Dermis microvascular lymphatic vessel endothelial cell (primary cell): ENCODE measurements at regions not wholly inside any gene's neighbourhood (a gene's known extent, or its start where the extent isn't known, plus 50 kb on each side); places are given as distances from the start of the nearest gene placed in this dataset.
A peak's percentile ranks its signal among the peaks of the same experiment; 100 is the strongest.

ENCODE experiments used
- DNase-seq, 2 donors: peaks; one replicate each; pipeline versions ENCODE4 v3.0.0 to v3.0.0-alpha.2; 2010; ENCODE audit warnings: low read depth in 2 of 2

DNA sequence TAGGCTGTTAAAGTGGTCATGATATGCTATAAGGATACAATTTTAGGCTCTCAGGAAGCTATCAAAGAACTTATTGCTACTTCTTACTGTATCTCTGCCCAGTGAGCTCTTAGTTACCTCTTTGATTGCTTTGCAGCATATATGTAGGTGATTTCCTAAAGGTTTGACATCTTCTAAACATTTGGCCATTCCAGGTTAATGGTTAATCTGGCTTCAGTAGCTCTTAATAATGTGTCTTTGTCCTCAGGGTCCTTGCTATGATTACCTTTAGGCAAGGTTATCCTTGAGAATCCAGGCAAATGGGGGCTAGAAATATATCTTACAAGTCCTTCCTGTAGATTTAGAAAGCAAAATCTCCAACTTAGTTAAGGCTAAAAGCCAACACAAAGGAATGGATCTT lies 575.4 kb downstream of the TFAP2B start:
- no peak for DNase-seq

DNA sequence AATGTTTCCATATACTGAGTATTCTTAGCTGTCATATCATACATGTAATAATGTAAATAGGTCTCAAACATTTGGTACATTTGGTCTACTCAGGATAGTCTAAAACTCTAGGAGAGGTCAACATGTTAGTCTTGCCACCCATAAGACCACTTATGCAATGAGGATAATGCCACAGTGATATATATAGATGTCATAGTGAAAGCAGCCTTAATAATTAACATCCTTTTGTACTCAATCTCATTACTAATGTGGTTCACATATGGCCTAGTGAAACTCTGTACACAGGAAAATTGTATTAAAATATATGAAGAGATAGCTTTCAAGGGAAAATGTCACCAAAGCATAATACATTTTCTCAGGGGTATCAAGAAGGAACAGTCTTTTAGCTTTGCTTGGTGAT lies 577.9 kb downstream of the TFAP2B start:
- DNase-seq, result no peak

GRCh38 chr6:51398064-51398705 lies 579.5 kb downstream of the TFAP2B start:
- DNase-seq, result peak in 1 of 2 donors; percentile 33

GRCh38 chr6:51398793-51399192 lies 580.1 kb downstream of the TFAP2B start:
- no peak for DNase-seq

DNA sequence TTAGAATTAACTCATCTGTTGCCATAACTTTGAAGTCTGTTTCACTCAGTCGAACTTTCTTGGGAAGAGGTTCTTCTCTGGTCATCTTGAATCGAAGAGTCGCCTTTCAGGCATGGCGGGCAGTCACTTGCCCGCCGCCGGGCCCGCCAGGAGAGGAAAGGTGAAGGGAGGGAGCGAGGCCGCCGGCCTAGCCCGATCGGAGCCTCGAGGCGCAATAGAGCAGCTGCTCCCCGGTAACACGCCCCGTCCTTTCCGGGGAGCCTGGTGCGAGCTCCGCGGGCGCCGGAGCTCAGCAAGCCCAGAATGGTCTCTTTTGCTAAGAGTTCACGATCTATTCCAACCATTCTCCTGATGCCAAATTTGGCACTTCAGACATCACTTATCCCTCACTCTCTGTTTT lies 591.8 kb downstream of the TFAP2B start:
- no peak for DNase-seq

- no peak for DNase-seq
These were observed 592.9 kb downstream of the TFAP2B start for GRCh38 chr6:51411496-51412125.

DNA sequence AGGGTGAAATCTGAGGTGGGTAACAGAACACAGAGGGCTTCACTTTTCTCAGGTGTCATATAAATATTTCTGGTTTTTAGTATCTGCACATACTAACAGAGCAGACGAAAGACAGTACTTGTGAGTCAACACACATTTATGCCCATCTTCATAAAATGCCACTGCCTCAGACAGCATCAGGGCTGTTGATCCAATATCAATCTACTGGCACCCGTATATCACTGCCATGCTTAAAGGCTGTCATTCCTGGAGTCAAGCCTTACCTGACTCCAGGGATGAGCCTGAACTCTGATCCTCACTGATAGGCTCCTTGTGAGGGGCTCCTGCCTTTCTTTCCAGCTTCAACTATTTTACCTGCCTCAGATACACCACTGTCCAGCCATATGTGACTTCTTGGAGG lies 595.7 kb downstream of the TFAP2B start:
- DNase-seq, result no peak

GRCh38 chr6:51415501-51415900 lies 596.8 kb downstream of the TFAP2B start:
- no peak for DNase-seq

DNA sequence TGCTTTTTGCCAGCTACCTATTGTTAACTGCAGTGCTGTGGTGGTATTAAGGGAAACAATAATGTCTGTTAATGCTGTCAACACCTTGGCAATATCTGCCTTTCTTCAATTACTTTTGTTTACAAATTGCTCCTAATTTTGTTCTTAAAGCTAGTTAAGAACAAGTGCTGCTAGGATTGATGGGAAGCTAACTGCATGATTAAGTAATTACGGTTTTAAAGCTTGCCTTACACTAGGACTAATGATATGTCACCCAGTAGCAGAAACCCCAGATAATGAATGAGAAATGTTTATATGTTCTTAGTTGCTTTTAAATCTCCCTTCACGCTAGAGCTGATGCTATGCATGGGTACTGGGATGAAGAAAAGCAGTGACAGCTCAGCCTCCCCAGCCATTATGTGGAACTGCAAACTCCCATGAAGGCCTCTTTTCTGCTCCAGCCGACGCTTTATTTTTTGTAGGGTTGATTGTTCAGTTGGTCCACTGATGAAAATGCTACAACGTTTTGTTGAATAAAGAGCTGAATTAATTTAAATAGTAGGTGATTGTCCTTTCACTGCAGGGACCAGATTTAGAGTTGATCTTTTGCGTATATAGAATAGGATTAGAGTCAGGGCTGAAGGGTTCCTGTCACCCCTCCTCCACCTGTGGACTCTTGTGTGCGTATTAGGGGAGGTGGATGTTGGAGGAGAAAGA lies 610.5 kb downstream of the TFAP2B start:
- no peak for DNase-seq

DNA sequence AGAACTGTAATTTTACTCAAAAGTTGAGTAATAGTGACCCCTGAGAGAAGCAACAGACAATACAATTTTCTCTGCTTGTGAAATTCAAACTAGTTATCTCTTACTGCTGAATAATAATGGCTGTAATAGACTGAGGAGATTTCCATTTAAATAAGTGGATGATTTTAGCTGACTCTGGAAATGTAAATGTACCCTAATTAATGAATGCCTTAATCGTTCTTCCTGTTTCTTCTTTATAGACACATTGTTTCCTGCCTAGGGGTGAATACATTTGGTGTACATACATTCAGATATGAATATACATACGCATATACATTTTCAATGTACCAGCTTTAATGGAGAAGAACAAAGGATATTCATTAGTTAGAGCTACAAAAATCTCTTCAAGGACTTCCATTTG lies 611.9 kb downstream of the TFAP2B start:
- no peak for DNase-seq

- no peak for DNase-seq
These were observed 613.8 kb downstream of the TFAP2B start for GRCh38 chr6:51432481-51432880.

DNA sequence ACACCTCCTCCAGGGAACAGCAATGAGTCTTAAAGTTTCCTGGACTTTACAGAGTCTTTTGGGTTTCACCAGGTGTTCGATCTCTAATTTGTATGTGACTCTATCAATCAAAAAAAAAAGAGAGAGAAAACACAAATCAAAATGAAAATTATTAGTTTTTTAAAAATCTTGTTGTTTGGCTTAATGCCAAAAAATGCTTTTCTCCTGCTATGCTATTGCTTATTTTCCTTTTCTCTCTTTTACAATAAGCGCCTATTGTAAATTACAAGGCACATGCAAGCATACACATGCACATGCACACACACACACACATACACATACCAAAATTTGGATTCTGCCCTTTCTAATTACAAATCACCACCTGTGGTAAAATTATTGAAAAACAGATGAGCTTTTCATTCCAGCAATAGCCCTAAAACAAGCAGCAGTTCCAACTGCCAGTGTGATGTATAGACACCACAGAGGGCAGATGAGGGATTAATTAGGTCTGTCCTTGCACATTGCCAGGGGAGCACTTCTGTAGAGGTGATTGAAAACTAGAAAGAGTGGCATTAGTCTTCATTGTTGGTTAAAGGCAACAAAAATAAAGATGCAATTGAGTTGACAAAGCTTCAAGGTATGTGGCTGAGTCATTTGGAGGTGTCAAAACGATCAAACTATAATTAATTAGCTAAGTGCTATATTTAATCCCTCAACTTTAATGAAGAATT lies 631.7 kb downstream of the TFAP2B start:
- DNase-seq, result no peak

DNA sequence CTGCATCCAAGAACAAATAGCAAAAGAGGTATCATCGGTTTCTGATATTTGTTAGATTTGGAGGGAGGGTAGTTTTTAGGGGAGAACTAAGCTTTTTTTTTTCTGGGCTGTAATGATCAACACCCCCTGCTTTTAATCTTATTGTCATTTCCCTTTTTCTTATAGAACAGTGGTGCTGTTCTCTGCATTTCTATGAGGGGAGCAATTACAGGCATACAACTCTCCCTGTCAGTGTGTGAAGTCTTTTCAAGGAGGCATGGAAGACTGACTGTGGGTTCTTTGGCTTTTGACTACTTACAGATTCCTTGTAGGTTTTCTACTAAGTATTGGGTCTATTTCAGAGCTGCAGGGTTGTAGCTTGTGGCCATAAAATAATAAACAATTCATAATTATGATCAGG lies 632.3 kb downstream of the TFAP2B start:
- no peak for DNase-seq

DNA sequence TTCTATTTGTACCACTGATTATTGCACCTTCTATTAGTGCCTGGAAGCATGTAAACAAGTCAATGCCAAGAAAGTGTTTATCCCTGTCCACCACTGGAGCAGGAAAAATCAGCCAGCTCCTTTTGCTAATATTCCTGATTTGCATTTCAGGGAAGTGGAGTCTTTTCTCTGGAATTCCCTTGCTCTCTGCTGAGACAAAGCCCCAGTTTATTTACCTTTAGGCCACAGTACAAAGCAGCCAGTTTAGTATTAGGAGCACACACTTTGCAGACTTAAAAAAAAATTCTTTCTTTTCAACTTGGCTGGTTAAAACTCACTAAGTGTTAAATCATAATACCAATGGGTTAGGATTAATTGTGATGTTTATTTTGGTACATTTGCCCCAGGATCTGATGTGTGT lies 631.1 kb downstream of the PKHD1 start:
- no peak for DNase-seq

GRCh38 chr6:51459958-51460357 lies 627.5 kb downstream of the PKHD1 start:
- no peak for DNase-seq

GRCh38 chr6:51462896-51463295 lies 624.5 kb downstream of the PKHD1 start:
- no peak for DNase-seq

- DNase-seq, result no peak
These were observed 624.1 kb downstream of the PKHD1 start for GRCh38 chr6:51463321-51463720.

GRCh38 chr6:51464956-51465355 lies 622.5 kb downstream of the PKHD1 start:
- DNase-seq, result no peak

DNA sequence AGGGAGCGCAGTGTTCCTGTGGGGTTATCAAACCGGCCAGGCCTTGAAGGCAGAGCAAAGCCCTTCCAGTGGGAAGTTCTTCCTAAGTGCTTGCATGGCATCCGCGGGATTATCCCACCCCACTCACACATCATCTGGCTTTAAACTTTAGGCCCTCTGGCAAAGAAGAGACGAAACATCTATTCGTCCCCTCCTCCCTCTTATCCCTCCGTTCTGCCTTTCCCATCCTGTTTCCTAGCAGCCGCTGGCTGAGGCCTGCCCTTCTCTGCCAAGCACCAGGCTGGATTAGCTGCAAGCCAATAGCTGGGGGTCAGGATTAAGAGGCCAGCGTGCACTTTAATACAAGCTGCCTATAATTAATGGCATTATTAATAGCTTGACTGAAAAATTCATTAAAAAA lies 621.0 kb downstream of the PKHD1 start:
- no peak for DNase-seq

- DNase-seq, result no peak
These were observed 620.0 kb downstream of the PKHD1 start for GRCh38 chr6:51467231-51467952.

- DNase-seq, result no peak
These were observed 618.7 kb downstream of the PKHD1 start for GRCh38 chr6:51468704-51469103.
